Cardiac muscle cell (in vitro differentiated cells and primary cell): ENCODE measurements at regions not wholly inside any gene's neighbourhood (a gene's known extent, or its start where the extent isn't known, plus 50 kb on each side); places are given as distances from the start of the nearest gene placed in this dataset.

Experiments
- DNase-seq, 2 donors: peaks; one replicate each; pipeline versions ENCODE4 v3.0.0 to v3.0.0-alpha.2; 2010 to 2017; ENCODE audit warnings: low read depth in 1 of 2, low spot score in 1 of 2
- H3K27ac ChIP-seq: fragments of 200-600 bp; sonication (generic); 2 replicates; pipeline ENCODE4 v1.5.1; 2016
- H3K27me3 ChIP-seq: fragments of 200-600 bp; sonication (generic); 2 replicates; pipeline ENCODE4 v1.6.0; 2016; ENCODE audit warnings: control low read depth
- H3K36me3 ChIP-seq: fragments of 200-600 bp; sonication (generic); 2 replicates; pipeline ENCODE4 v1.5.1; 2016; ENCODE audit warnings: control low read depth
- H3K4me1 ChIP-seq: fragments of 200-600 bp; sonication (generic); 2 replicates; pipeline ENCODE4 v1.8.1; 2017; ENCODE audit warnings: low read depth, mild to moderate bottlenecking, mixed run types
- H3K4me3 ChIP-seq: fragments of 200-600 bp; sonication (generic); 2 replicates; pipeline ENCODE4 v1.5.1; 2016; ENCODE audit warnings: mild to moderate bottlenecking
- H3K9me3 ChIP-seq: fragments of 200-600 bp; sonication (generic); 2 replicates; pipeline ENCODE4 v1.5.1; 2017; ENCODE audit warnings: low read depth, mild to moderate bottlenecking, control low read depth
- CTCF ChIP-seq: IDR thresholded peaks from 2 replicates; pipeline ENCODE4 v1.5.1; 2012; ENCODE audit warnings: low read depth, mild to moderate bottlenecking, low read length

- no peak overlapping the region for H3K27ac ChIP-seq
- no peaks in the 10 kb centered on the region for H3K9me3 ChIP-seq
- H3K27me3 ChIP-seq, result no peaks in the 10 kb centered on the region
- no peak for TF ChIP-seq CTCF
- DNase-seq, result no peak
- H3K4me1 ChIP-seq, result no peaks in the 10 kb centered on the region
- no peak overlapping the region for H3K4me3 ChIP-seq
- H3K36me3 ChIP-seq, result no peaks in the 10 kb centered on the region
Measured at GRCh38 chr9:32331240-32331639, 53.2 kb upstream of the ACO1 start.

- Histone ChIP-seq H3K9me3 (no peaks in the 10 kb centered on the region), H3K36me3 (no peaks in the 10 kb centered on the region), H3K27me3 (no peaks in the 10 kb centered on the region), H3K4me1 (no peaks in the 10 kb centered on the region), H3K4me3 (no peak overlapping the region), H3K27ac (no peak overlapping the region)
- no peak for TF ChIP-seq CTCF
- no peak for DNase-seq
Measured at GRCh38 chr9:32334112-32334511, 50.3 kb upstream of the ACO1 start.
